Omental fat pad (tissue), 3 donors: ENCODE measurements at regions not wholly inside any gene's neighbourhood (a gene's known extent, or its start where the extent isn't known, plus 50 kb on each side); places are given as distances from the start of the nearest gene placed in this dataset.
"Not testable (repeated sequence)": the region's sequence is repeated elsewhere in the genome, so short reads cannot be mapped to it uniquely, and the experiment has no call there.

ENCODE experiments used
- ATAC-seq: fragments of 150-250 bp; one replicate; pipeline ENCODE4 v1.9.1; 2016; ENCODE audit warnings: mild to moderate bottlenecking, moderate library complexity; ENCODE audit not compliant: low FRiP score
- DNase-seq: peaks from one replicate; pipeline ENCODE4 v3.0.0-alpha.2; 2019; ENCODE audit warnings: low spot score
- TF ChIP-seq, protein P1 (sequence below), 3 donors: fragments of 450-650 bp; IDR thresholded peaks; one replicate each; pipeline ENCODE4 v1.5.1; 2016 to 2017; ENCODE audit warnings: antibody characterized with exemption in 3 of 3, mild to moderate bottlenecking in 3 of 3, moderate library complexity in 2 of 3

GRCh38 chr4:85018983-85019382 is 52.5 kb upstream of the WDFY3 start:
- TF ChIP-seq, protein P1, sequence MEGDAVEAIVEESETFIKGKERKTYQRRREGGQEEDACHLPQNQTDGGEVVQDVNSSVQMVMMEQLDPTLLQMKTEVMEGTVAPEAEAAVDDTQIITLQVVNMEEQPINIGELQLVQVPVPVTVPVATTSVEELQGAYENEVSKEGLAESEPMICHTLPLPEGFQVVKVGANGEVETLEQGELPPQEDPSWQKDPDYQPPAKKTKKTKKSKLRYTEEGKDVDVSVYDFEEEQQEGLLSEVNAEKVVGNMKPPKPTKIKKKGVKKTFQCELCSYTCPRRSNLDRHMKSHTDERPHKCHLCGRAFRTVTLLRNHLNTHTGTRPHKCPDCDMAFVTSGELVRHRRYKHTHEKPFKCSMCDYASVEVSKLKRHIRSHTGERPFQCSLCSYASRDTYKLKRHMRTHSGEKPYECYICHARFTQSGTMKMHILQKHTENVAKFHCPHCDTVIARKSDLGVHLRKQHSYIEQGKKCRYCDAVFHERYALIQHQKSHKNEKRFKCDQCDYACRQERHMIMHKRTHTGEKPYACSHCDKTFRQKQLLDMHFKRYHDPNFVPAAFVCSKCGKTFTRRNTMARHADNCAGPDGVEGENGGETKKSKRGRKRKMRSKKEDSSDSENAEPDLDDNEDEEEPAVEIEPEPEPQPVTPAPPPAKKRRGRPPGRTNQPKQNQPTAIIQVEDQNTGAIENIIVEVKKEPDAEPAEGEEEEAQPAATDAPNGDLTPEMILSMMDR (IDR thresholded peaks at IDR 0.05) = no peak
- DNase-seq (no peak), ATAC-seq (no peak)

DNA sequence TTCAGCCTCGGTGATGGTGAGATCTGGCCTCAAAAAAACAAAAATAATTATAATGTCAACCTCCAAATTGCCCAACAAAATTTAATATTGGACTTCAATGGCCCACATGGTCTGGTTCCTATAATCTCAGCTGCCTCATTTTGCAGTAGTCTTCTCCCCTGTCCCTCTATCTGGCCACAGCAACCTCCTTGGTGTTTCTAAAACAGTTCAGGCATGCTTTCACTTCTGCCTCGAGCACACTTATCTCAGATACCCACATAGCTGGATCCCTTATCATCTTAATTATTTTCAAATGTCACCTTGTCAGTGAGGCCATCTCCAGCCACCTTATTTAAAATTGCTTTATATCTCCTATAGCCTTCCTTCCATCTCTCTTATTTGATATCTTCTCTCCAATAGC is 52.9 kb upstream of the WDFY3 start:
- ATAC-seq (no peak), DNase-seq (no peak)
- TF ChIP-seq, protein P1 (IDR thresholded peaks at IDR 0.05) = no peak

DNA sequence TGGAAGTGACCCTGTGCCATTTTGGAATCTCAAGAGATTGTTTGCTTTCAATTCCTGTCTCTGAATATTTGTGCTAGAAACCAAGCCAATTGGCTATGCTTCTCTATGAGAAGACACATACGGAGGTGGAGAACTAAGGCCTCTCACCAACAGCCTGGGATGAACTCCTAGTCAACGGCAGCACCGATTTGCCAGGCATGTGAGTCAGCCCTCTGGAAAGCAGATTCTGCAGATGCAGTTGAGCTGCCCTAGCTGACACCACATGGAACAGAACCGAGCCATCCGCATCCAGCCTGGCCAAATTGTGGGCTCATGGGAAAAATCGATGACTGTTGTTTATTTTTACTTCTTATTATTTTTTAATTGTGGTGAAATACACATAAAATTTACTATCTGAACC is 58.2 kb upstream of the WDFY3 start:
- no peak for ATAC-seq
- TF ChIP-seq, protein P1 (IDR thresholded peaks at IDR 0.05) = no peak
- DNase-seq = no peak

DNA sequence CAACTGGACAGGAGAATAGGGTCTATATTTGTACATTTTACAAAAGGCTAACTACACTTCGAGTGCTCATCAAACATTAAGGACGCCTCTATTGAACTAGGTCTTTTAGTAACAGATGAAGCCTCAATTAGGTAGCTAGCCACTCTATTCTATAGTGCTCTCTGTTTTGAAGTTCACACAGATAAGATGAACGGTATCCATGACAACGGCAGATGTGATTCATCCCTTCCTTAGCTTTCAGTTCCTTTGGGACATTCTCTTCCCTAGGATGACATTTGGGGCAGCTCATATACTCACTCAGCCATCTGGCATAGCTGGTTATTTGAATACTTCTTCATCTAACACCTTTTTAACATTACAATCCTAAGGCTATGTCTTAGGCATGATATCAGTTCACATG is 62.4 kb upstream of the WDFY3 start:
- ATAC-seq = no peak
- no peak for DNase-seq
- TF ChIP-seq, protein P1 (IDR thresholded peaks at IDR 0.05) = no peak

DNA sequence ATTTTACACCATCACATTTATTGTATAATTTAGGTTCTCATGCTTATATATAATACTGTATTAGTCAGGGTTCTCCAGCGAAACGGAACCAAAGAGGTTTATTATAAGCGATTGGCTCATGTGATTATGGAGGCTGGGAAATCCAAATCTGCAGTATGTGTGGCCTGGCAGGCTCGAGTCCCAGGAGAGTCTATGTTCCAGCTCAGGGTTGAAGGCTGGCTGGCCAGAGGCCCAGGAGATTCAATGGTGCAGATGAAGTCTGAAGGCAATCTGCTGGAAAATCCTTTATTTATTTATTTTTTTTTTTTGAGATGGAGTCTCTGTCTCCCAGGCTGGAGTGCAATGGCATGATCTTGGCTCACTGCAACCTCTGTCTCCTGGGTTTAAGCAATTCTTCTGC is 63.0 kb upstream of the WDFY3 start:
- TF ChIP-seq, protein P1 (IDR thresholded peaks at IDR 0.05) = no peak
- DNase-seq (no peak), ATAC-seq (no peak)

DNA sequence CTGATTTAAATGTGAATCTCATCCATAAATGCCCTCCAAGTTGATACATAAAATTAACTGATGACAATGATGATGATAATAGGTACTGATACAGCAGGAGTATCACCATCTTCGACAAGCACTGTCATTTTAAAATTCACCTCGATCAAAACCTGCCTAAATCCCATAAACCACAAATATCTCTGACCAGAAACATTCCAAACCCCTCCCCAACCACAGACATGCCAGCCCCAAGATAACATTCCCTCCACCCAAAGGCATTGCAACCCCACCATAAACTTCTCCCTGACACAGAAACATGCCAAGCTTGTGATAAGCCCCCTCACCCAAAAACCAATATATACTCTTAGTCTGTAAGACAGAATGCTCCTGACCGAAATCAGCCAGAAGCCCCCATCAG is 63.7 kb upstream of the WDFY3 start:
- no peak for DNase-seq
- TF ChIP-seq, protein P1 (IDR thresholded peaks at IDR 0.05) = no peak
- no peak for ATAC-seq

GRCh38 chr4:85033838-85034237 is 67.3 kb upstream of the WDFY3 start:
- not testable (repeated sequence) for DNase-seq, ATAC-seq

DNA sequence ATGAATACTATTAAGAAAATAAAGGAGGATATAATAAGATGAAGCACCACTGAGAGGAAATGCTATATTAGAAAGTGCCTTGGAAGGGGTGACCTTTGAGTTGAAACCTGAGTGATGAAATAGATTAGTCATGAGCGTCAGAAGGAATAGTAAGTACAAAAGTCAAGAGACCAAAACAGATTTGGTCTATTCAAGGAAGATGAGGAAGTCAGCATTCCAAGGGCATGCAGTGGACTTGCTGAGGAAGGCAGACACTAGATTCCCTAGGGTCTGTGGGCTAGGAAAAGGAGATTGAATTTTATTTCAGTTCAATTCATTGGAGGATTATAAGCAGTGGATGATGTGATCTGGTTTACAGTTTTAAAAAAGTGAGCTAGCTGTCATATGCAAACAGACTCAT is 73.0 kb upstream of the WDFY3 start:
- TF ChIP-seq, protein P1 (IDR thresholded peaks at IDR 0.05) = no peak
- no peak for ATAC-seq
- DNase-seq = no peak

GRCh38 chr4:85043812-85044496 is 77.5 kb upstream of the WDFY3 start:
- DNase-seq, ATAC-seq: not testable (repeated sequence)
